Brain microvascular endothelial cell (primary cell): ENCODE measurements at regions not wholly inside any gene's neighbourhood (a gene's known extent, or its start where the extent isn't known, plus 50 kb on each side); places are given as distances from the start of the nearest gene placed in this dataset.

ENCODE experiments used
- DNase-seq: peaks from one replicate; pipeline ENCODE4 v3.0.0-alpha.2; 2020
- H3K27ac ChIP-seq: fragments of 250-450 bp; sonication (Bioruptor Pico); 2 replicates; pipeline ENCODE4 v1.5.1; 2020; ENCODE audit warnings: mild to moderate bottlenecking, moderate library complexity
- H3K27me3 ChIP-seq: fragments of 250-450 bp; sonication (Bioruptor Pico); replicated peaks from 2 replicates; pipeline ENCODE4 v1.5.1; 2020; ENCODE audit warnings: mild to moderate bottlenecking
- H3K36me3 ChIP-seq: fragments of 250-450 bp; sonication (Bioruptor Pico); replicated peaks from 2 replicates; pipeline ENCODE4 v1.5.1; 2020; ENCODE audit warnings: mild to moderate bottlenecking
- H3K4me3 ChIP-seq: 2 replicates; pipeline ENCODE4 v1.5.1; 2011; ENCODE audit warnings: low read depth, mild to moderate bottlenecking, control low read depth, low read length, moderate library complexity
- in situ Hi-C: cut with HindIII; loops from 2 replicates; pipeline ENCODE4 v1.10.0; 2017; ENCODE audit warnings: low sequenced_read_pairs, low pct_ligation_motif_present
- TF ChIP-seq, protein P1 (sequence below): IDR thresholded peaks from 2 replicates; pipeline ENCODE4 v1.5.1; 2011; ENCODE audit warnings: low read depth, mild to moderate bottlenecking, moderate library complexity, low read length, control low read depth, inconsistent platforms; ENCODE audit errors: missing control alignments

GRCh38 chr1:78339490-78339889 lies 151.3 kb upstream of the PTGFR start:
- H3K27ac ChIP-seq: peak overlapping the region; percentile 94
- H3K4me3 ChIP-seq: no peak overlapping the region
- H3K27me3 ChIP-seq: no peaks in the 10 kb centered on the region
- no peaks in the 10 kb centered on the region for H3K36me3 ChIP-seq
- in situ Hi-C loops: no loop called here
- TF ChIP-seq, protein P1, sequence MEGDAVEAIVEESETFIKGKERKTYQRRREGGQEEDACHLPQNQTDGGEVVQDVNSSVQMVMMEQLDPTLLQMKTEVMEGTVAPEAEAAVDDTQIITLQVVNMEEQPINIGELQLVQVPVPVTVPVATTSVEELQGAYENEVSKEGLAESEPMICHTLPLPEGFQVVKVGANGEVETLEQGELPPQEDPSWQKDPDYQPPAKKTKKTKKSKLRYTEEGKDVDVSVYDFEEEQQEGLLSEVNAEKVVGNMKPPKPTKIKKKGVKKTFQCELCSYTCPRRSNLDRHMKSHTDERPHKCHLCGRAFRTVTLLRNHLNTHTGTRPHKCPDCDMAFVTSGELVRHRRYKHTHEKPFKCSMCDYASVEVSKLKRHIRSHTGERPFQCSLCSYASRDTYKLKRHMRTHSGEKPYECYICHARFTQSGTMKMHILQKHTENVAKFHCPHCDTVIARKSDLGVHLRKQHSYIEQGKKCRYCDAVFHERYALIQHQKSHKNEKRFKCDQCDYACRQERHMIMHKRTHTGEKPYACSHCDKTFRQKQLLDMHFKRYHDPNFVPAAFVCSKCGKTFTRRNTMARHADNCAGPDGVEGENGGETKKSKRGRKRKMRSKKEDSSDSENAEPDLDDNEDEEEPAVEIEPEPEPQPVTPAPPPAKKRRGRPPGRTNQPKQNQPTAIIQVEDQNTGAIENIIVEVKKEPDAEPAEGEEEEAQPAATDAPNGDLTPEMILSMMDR: no peak
- peak; percentile 71 for DNase-seq

DNA sequence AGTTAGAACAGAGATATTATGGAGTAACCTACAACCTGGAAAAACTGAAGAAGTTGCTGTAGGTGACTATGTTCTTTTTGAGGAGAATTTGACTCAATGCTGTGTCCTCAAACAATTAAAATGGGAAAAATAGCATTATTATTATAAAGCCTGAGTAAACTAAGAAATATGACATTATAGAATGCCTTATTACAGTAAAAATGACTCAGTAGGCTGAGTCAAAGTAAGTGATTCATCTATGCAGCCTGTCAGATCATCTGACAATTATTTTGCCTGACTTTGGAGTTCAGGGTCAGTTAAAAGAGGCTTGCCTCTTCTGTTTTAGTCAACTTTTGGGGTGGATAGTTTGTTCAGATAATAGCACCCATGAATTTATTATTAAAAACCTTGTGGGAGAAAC lies 150.8 kb upstream of the PTGFR start:
- Histone ChIP-seq H3K27me3 (no peaks in the 10 kb centered on the region), H3K4me3 (no peak overlapping the region), H3K27ac (peak overlapping the region; percentile 94), H3K36me3 (no peaks in the 10 kb centered on the region)
- TF ChIP-seq, protein P1: no peak
- DNase-seq: peak; percentile 71
- in situ Hi-C loops: no loop called here

GRCh38 chr1:78348496-78349284 lies 142.1 kb upstream of the PTGFR start:
- TF ChIP-seq, protein P1: no peak
- peak; percentile 7 for DNase-seq
- in situ Hi-C loops: no loop called here

DNA sequence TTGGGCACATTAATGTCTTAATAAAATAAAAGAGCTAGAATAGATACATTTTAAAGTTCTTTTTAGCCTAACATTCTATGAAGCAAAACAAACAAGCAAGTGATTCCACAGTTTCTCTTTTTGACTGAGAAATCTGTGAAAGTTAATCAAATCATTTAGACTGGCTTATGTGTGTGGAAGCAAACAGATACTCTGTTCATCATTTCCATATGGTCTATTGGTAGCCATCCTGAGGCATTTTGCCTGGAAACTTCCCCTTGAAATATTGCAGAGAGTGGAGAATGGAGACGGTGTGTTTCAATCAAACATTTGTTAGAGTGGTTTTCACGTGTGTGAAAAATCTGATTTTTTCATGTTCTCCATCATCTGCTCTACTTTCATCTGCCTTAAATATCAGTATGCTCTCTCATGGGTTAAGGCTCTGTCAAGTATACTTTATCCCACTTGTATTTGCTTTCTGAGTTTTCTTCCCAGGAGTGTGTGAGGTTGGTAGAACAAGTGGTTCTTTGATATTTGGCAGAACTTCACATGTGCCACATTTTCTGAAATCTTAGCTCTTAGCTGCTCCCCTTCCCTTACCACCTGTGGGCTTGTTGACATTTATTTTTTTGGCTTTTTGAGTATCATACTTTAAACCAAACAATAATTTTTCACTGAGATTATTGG lies 139.1 kb upstream of the PTGFR start:
- no peak overlapping the region for H3K27ac ChIP-seq
- TF ChIP-seq, protein P1: no peak
- no peaks in the 10 kb centered on the region for H3K27me3 ChIP-seq
- H3K4me3 ChIP-seq: no peak overlapping the region
- H3K36me3 ChIP-seq: no peaks in the 10 kb centered on the region
- DNase-seq: no peak
- in situ Hi-C loops: no loop called here

More at GRCh38 chr1:78348496-78349284, 142.1 kb upstream of the PTGFR start:
- Histone ChIP-seq H3K27me3 (no peaks in the 10 kb centered on the region), H3K4me3 (no peak overlapping the region), H3K36me3 (no peaks in the 10 kb centered on the region), H3K27ac (no peak overlapping the region)

DNA sequence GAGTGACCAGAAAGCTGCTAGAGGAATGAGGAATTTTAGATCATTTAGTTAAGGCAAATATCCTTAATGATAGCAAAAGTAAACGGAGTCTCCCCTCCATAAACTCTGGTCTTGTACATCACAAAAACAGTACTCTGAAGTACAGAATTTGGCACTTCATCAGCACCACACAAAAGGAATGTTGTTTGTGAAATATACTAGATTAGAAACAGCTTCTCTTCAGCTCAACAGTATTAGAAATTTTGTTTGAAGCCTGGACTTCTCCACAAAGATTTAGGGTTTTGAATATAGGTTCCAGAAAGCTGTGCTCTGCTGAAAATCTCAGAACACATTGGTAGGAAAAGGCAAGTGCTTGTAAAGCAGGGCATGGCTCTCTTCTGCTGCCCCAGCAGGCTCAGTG lies 135.1 kb upstream of the PTGFR start:
- TF ChIP-seq, protein P1: no peak
- H3K36me3 ChIP-seq: no peaks in the 10 kb centered on the region
- DNase-seq: no peak
- H3K27me3 ChIP-seq: no peaks in the 10 kb centered on the region
- no peak overlapping the region for H3K27ac ChIP-seq
- in situ Hi-C loops: no loop called here
- H3K4me3 ChIP-seq: no peak overlapping the region
